Ascending aorta (tissue), 2 donors: ENCODE measurements at regions not wholly inside any gene's neighbourhood (a gene's known extent, or its start where the extent isn't known, plus 50 kb on each side); places are given as distances from the start of the nearest gene placed in this dataset.

Source experiments
- DNase-seq, 2 donors: peaks; one replicate each; pipeline ENCODE4 v3.0.0-alpha.2; 2019; ENCODE audit warnings: low spot score in 2 of 2
- H3K27ac ChIP-seq, 2 donors: fragments of 200-600 bp; sonication (generic); one replicate each; pipeline ENCODE4 v1.5.1; 2016 to 2017; ENCODE audit warnings: mild to moderate bottlenecking in 1 of 2
- H3K27me3 ChIP-seq: fragments of 200-600 bp; sonication (generic); one replicate; pipeline ENCODE4 v1.5.1; 2017
- H3K36me3 ChIP-seq, 2 donors: fragments of 200-600 bp; sonication (generic); one replicate each; pipeline ENCODE4 v1.5.1; 2016
- H3K4me1 ChIP-seq, 2 donors: fragments of 200-600 bp; sonication (generic); one replicate each; pipeline ENCODE4 v1.5.1; 2016 to 2017; ENCODE audit warnings: mild to moderate bottlenecking in 1 of 2
- H3K4me3 ChIP-seq, 2 donors: fragments of 200-600 bp; sonication (generic); one replicate each; pipeline ENCODE4 v1.5.1; 2016 to 2017; ENCODE audit warnings: mild to moderate bottlenecking in 1 of 2
- H3K9me3 ChIP-seq, 2 donors: fragments of 200-600 bp; sonication (generic); one replicate each; pipeline ENCODE4 v1.5.1; 2016
- intact Hi-C: fragments of 100-400 bp; cut with DNase I; formaldehyde crosslinking; loops from one replicate; pipeline ENCODE4 v1.15.1; 2023
- TF ChIP-seq, protein P1 (sequence below), 3 experiments: fragments of 200-600 bp in 2 of 3; fragments of 450-650 bp in 1 of 3; sonication (generic) in 2 of 3; IDR thresholded peaks; one replicate each; pipeline ENCODE4 v1.5.1; 2016 to 2019; ENCODE audit warnings: antibody characterized with exemption in 3 of 3, mild to moderate bottlenecking in 1 of 3, moderate library complexity in 1 of 3

DNA sequence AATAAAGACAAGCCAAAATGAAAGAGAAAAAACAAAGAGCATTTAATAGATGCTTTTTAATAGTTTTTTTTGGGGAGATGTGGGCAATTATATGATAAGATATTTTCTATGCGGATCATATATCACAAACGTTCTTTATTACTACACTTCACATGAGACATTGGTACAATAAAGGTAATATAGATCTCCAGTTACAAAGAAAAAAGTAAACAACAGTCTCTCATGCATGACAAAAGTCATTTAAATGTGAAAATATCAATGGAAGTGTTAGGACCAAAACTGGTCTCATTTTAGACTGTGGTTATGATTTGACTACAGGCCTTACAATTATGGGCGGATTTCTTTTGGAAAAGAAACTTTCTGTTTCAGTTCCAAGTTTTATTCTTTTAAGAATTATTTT lies 687.0 kb downstream of the ADGRL2 start:
- Histone ChIP-seq H3K4me3 (no peak overlapping the region), H3K27ac (no peak overlapping the region), H3K4me1 (no peaks in the 10 kb centered on the region), H3K36me3 (no peaks in the 10 kb centered on the region), H3K27me3 (no peaks in the 10 kb centered on the region), H3K9me3 (no peaks in the 10 kb centered on the region)
- DNase-seq: no peak
- TF ChIP-seq, protein P1, sequence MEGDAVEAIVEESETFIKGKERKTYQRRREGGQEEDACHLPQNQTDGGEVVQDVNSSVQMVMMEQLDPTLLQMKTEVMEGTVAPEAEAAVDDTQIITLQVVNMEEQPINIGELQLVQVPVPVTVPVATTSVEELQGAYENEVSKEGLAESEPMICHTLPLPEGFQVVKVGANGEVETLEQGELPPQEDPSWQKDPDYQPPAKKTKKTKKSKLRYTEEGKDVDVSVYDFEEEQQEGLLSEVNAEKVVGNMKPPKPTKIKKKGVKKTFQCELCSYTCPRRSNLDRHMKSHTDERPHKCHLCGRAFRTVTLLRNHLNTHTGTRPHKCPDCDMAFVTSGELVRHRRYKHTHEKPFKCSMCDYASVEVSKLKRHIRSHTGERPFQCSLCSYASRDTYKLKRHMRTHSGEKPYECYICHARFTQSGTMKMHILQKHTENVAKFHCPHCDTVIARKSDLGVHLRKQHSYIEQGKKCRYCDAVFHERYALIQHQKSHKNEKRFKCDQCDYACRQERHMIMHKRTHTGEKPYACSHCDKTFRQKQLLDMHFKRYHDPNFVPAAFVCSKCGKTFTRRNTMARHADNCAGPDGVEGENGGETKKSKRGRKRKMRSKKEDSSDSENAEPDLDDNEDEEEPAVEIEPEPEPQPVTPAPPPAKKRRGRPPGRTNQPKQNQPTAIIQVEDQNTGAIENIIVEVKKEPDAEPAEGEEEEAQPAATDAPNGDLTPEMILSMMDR (IDR thresholded peaks at IDR 0.05): no peak
- intact Hi-C loops: no loop called here

DNA sequence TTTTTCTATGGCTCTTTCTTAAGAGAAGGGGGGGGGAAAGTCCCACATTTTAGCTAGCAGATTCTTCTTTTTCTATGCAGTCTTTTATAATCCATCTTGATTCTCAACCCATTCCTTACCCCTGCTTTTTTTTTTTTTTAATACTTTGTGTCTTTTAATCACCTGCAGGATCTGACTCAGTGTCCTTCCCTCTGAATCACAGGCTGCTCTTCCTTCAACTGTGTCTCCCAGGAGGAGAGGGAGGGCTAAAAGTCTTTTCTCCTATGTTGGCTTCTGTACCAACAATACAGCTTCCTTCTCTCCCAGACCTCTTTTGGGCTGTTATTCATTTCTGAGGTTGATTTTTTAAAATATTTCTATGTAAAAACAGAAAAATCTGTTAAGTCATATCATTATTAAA lies 686.2 kb downstream of the ADGRL2 start:
- Histone ChIP-seq H3K36me3 (no peaks in the 10 kb centered on the region), H3K4me3 (no peak overlapping the region), H3K4me1 (no peaks in the 10 kb centered on the region), H3K9me3 (no peaks in the 10 kb centered on the region), H3K27me3 (no peaks in the 10 kb centered on the region), H3K27ac (no peak overlapping the region)
- TF ChIP-seq, protein P1 (IDR thresholded peaks at IDR 0.05): no peak
- DNase-seq: no peak
- intact Hi-C loops: no loop called here

DNA sequence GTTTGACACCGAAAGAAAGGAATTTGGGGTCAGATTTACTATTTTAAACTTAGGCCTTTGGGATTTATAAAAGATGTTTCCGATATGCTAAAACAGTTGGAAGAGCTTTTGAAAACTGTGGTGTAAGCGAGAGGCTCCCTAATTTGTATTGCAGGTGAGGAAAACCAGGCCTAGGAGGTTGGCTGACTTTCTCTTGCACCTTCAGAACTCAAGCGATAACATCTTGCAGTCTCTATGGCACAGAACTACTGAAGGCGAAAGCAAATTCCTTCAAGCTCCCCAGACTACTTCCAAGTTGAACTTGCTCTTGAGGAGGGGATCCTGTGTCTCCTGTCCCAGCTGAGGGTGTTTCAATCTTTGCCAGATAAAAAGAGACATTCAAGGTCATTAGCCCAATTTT lies 685.7 kb downstream of the ADGRL2 start:
- Histone ChIP-seq H3K4me1 (no peaks in the 10 kb centered on the region), H3K4me3 (no peak overlapping the region), H3K27me3 (no peaks in the 10 kb centered on the region), H3K36me3 (no peaks in the 10 kb centered on the region), H3K9me3 (no peaks in the 10 kb centered on the region), H3K27ac (peak overlapping the region in 1 of 2 donors; percentile 26)
- intact Hi-C loops: no loop called here
- TF ChIP-seq, protein P1 (IDR thresholded peaks at IDR 0.05): no peak
- DNase-seq: no peak

DNA sequence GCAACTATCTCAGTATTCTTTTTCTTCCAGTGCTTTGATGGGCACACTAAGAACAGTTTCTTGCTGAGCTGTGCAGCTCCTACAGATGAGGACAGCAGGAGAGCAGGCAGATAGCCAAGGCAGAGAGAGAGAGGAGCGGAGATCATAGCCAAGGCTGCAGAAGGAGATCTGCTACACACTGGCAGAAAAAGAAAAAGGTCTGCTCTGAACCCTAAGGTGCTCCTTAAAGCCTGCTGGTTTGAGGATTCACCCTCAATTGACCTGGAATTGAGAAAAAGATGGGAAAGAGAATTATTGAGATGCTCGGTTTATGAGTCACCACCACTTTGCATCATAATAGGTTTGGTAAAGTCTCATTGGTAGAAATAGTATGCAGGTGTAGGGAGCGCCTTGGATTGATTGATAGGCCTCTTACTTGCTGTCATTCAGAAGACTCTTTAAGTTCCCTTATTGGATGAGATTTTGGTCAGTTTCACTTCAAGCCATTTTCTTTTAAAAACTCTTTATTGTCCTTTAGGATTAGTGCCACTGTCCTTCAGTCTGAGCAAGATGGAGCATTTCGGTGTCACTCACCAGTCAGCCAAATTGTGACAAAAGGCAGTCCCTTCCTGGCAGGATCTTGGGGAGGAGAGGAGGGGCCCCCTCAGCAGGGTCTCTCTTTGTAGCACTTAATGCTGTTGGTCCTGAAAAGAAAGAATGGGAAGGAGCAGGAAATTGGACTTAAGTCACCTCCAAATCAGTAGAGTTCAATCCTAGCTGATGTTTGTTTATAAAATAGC lies 685.0 kb downstream of the ADGRL2 start:
- no peaks in the 10 kb centered on the region for H3K27me3 ChIP-seq

DNA sequence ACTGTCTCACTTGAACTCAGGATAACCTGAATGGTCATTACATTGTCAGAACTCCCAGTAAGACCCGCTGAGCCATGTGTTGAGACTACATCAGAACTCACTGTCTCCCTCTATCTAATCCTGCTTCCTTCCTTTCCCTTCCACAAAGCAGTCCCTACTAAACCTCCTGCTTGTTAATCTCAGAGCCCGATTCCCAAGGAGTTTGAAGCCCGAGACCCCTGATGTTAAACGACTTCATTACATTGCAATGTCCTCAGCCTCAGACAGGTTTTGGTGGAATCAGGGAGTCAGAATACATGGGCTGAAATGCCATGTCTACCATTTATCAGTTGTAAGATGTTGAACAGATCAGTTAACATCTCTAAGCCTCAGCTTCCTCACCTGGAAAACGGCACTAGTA lies 682.4 kb downstream of the ADGRL2 start:
- Histone ChIP-seq H3K27me3 (no peaks in the 10 kb centered on the region), H3K4me1 (no peaks in the 10 kb centered on the region), H3K27ac (no peak overlapping the region), H3K9me3 (no peaks in the 10 kb centered on the region), H3K36me3 (no peaks in the 10 kb centered on the region), H3K4me3 (no peak overlapping the region)
- TF ChIP-seq, protein P1 (IDR thresholded peaks at IDR 0.05): no peak
- intact Hi-C loops: no loop called here
- DNase-seq: no peak

More for the DNA sequence above, 685.0 kb downstream of the ADGRL2 start:
- H3K27ac ChIP-seq: no peak overlapping the region
- peak in 1 of 2 donors; percentile 61 for DNase-seq
- H3K4me1 ChIP-seq: no peaks in the 10 kb centered on the region
- H3K4me3 ChIP-seq: no peak overlapping the region
- H3K36me3 ChIP-seq: no peaks in the 10 kb centered on the region
- TF ChIP-seq, protein P1 (IDR thresholded peaks at IDR 0.05): no peak
- intact Hi-C loops: no loop called here
- no peaks in the 10 kb centered on the region for H3K9me3 ChIP-seq
